Uterus (tissue), 3 donors: ENCODE measurements at regions not wholly inside any gene's neighbourhood (a gene's known extent, or its start where the extent isn't known, plus 50 kb on each side); places are given as distances from the start of the nearest gene placed in this dataset.

ENCODE experiments used
- DNase-seq, 2 donors: peaks; one replicate each; pipeline ENCODE4 v3.0.0-alpha.2; 2019 to 2020
- H3K27ac ChIP-seq, 2 donors: fragments of 200-600 bp; sonication (generic); 1 replicate in 1 of 2; 2 replicates in 1 of 2; pipeline ENCODE4 v1.5.1; 2016 to 2018
- H3K27me3 ChIP-seq, 2 donors: fragments of 200-600 bp; sonication (generic); one replicate each; pipeline ENCODE4 v1.5.1; 2018 to 2019; ENCODE audit warnings: control low read depth in 1 of 2
- H3K36me3 ChIP-seq, 2 donors: fragments of 200-600 bp; sonication (generic); one replicate each; pipeline ENCODE4 v1.5.1; 2019; ENCODE audit warnings: control low read depth in 1 of 2
- H3K4me1 ChIP-seq, 2 donors: fragments of 200-600 bp; sonication (generic); one replicate each; pipeline ENCODE4 v1.5.1; 2018 to 2019; ENCODE audit warnings: control low read depth in 1 of 2
- H3K4me3 ChIP-seq, 2 donors: fragments of 200-600 bp; sonication (generic); 1 replicate in 1 of 2; 2 replicates in 1 of 2; pipeline ENCODE4 v1.5.1; 2018 to 2019; ENCODE audit warnings: mild to moderate bottlenecking in 1 of 2
- H3K9me3 ChIP-seq, 2 donors: fragments of 200-600 bp; sonication (generic); one replicate each; pipeline ENCODE4 v1.5.1; 2019; ENCODE audit warnings: control low read depth in 1 of 2
- POLR2A ChIP-seq, 2 donors: fragments of 450-650 bp; IDR thresholded peaks; one replicate each; pipeline ENCODE4 v1.6.1; 2016; ENCODE audit warnings: antibody characterized with exemption in 2 of 2, mild to moderate bottlenecking in 1 of 2, moderate library complexity in 1 of 2
- intact Hi-C: fragments of 100-400 bp; cut with DNase I; formaldehyde crosslinking; loops from one replicate; pipeline ENCODE4 v1.15.1; 2023; ENCODE audit warnings: low total_unique reads
- TF ChIP-seq, protein P1 (sequence below), 4 experiments: fragments of 200-600 bp in 2 of 4; fragments of 450-650 bp in 2 of 4; sonication (generic) in 2 of 4; IDR thresholded peaks; one replicate each; pipeline ENCODE4 v1.5.1; 2016 to 2019; ENCODE audit warnings: antibody characterized with exemption in 4 of 4, mild to moderate bottlenecking in 2 of 4, moderate library complexity in 1 of 4
- donor health status: DM: yes; HTN: yes; CAD: no.

DNA sequence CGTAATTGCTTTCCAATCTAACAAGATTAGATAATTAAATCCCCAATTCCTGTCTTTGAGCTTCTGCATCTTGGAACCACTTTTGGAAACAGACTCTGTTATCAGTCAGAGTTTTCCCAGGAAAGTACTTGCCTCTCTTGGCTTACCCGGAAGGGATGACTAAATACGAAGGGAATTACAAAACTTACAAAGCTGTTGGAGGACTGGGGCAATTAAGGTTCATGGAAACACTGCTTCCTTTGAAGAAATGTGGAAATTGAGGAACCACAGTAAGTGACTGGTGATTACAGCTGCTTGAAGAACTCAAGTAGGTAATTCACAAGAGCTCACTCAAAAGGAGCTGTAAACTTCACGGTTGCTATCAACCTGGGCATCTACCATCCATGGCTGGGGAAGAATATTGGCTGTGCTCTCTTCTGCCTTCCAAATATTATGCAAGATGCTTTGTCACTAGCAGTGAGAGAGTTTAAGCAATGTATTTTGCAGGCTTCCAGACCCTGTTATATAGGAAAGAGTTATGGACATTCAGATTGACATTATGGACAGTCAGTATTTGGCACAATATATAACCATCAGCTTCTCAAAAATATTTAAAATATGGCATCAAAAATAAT is 104.6 kb upstream of the MAN2A1 start:
- DNase-seq: no peak
- no peak for TF ChIP-seq POLR2A (IDR thresholded peaks at IDR 0.05)
- TF ChIP-seq, protein P1, sequence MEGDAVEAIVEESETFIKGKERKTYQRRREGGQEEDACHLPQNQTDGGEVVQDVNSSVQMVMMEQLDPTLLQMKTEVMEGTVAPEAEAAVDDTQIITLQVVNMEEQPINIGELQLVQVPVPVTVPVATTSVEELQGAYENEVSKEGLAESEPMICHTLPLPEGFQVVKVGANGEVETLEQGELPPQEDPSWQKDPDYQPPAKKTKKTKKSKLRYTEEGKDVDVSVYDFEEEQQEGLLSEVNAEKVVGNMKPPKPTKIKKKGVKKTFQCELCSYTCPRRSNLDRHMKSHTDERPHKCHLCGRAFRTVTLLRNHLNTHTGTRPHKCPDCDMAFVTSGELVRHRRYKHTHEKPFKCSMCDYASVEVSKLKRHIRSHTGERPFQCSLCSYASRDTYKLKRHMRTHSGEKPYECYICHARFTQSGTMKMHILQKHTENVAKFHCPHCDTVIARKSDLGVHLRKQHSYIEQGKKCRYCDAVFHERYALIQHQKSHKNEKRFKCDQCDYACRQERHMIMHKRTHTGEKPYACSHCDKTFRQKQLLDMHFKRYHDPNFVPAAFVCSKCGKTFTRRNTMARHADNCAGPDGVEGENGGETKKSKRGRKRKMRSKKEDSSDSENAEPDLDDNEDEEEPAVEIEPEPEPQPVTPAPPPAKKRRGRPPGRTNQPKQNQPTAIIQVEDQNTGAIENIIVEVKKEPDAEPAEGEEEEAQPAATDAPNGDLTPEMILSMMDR (IDR thresholded peaks at IDR 0.05): no peak
- Histone ChIP-seq H3K4me3 (no peak overlapping the region), H3K36me3 (no peaks in the 10 kb centered on the region), H3K4me1 (no peaks in the 10 kb centered on the region), H3K27me3 (no peaks in the 10 kb centered on the region), H3K9me3 (no peaks in the 10 kb centered on the region), H3K27ac (no peak overlapping the region)
- intact Hi-C loops: no loop called here

DNA sequence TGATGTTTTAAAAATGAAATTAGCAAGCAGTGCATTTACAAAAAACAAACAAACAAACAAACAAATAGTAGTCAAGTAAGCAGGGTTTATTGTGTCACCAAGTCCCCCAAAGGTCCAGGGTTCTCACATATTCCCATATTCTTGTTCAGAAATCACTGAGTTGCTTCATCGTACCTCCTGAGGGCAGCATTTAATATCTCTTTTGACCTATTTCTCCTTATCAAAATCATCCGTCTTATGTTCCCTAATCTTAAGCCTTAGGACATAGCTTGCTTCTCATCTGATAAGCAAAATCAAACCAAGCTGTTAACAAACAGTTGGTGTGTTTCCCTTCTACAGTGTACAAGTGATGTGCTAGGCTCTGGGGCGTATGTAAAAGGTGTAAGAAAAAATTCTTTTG is 109.5 kb upstream of the MAN2A1 start:
- Histone ChIP-seq H3K4me3 (no peak overlapping the region), H3K36me3 (no peaks in the 10 kb centered on the region), H3K4me1 (no peaks in the 10 kb centered on the region), H3K27ac (no peak overlapping the region), H3K9me3 (no peaks in the 10 kb centered on the region), H3K27me3 (no peaks in the 10 kb centered on the region)
- intact Hi-C loops: no loop called here
- no peak for DNase-seq
- TF ChIP-seq, protein P1 (IDR thresholded peaks at IDR 0.05): no peak
- TF ChIP-seq POLR2A (IDR thresholded peaks at IDR 0.05): no peak

DNA sequence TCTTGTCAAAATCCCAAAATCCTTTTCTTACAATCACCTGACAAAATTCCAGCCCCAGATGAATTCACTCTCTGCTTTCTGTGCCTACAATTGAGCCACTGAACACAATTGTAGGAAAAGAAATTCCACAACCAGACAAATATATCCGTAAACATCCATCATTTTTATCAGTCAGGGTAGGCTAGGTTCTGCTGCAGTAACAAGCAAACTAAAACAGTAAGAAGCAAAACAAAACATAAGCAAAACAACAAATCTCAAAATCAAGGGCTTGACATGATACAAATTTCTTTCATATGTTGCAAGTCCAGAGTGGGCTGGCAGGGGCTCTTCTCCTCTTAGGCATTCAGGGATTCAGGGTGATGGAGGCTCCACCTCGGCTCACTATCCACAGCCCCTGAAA is 114.2 kb upstream of the MAN2A1 start:
- Histone ChIP-seq H3K4me3 (no peak overlapping the region), H3K27me3 (no peaks in the 10 kb centered on the region), H3K4me1 (no peaks in the 10 kb centered on the region), H3K27ac (no peak overlapping the region), H3K36me3 (no peaks in the 10 kb centered on the region), H3K9me3 (no peaks in the 10 kb centered on the region)
- intact Hi-C loops: no loop called here
- DNase-seq: no peak
- TF ChIP-seq POLR2A (IDR thresholded peaks at IDR 0.05): no peak
- TF ChIP-seq, protein P1 (IDR thresholded peaks at IDR 0.05): no peak

DNA sequence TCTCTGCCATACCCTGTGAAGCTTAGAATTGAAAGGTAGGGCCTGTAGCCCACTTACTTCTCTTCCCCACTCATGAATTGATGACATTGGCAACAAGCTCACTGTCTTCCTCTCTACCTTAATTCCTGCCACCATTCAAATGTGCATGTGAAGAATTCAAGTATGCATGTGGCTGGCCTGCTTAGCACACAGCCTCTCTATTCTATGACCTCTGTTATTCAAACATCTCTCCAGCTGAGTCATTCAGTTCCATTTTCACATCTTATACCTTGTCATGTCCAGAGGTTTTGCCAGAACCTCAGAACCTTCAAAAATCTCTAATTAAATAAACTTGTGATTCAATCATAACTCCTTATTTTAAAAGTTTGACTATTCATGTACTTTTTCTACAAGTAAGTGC is 114.7 kb upstream of the MAN2A1 start:
- Histone ChIP-seq H3K27ac (no peak overlapping the region), H3K27me3 (no peaks in the 10 kb centered on the region), H3K9me3 (no peaks in the 10 kb centered on the region), H3K36me3 (no peaks in the 10 kb centered on the region), H3K4me3 (no peak overlapping the region), H3K4me1 (no peaks in the 10 kb centered on the region)
- TF ChIP-seq, protein P1 (IDR thresholded peaks at IDR 0.05): no peak
- TF ChIP-seq POLR2A (IDR thresholded peaks at IDR 0.05): no peak
- intact Hi-C loops: no loop called here
- DNase-seq: no peak

DNA sequence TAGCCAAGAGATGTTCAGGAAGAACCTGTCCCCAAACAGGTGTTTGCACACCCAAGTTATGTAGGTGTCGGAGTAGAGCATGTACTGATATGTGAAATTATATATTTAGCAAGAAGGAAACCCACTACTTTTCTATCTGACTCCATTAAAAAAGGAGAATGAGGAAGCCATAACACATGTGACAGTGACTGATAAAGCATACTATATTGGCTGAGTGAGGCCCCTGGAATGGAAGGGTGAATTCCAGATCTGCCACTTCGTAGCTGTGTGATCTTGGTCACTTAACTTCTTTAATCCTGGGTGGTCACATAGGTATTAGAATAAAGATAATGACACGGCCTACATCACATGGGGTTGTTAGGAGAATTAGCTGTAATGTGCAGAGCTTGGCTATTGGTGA is 116.0 kb upstream of the MAN2A1 start:
- Histone ChIP-seq H3K4me1 (no peaks in the 10 kb centered on the region), H3K27ac (no peak overlapping the region), H3K4me3 (no peak overlapping the region), H3K36me3 (no peaks in the 10 kb centered on the region), H3K27me3 (no peaks in the 10 kb centered on the region), H3K9me3 (no peaks in the 10 kb centered on the region)
- intact Hi-C loops: no loop called here
- no peak for TF ChIP-seq POLR2A (IDR thresholded peaks at IDR 0.05)
- TF ChIP-seq, protein P1 (IDR thresholded peaks at IDR 0.05): no peak
- DNase-seq: no peak
